GM21367 (cell line): ENCODE measurements at regions not wholly inside any gene's neighbourhood (a gene's known extent, or its start where the extent isn't known, plus 50 kb on each side); places are given as distances from the start of the nearest gene placed in this dataset.

Experiments
- ATAC-seq: cut with Tn5 transposase; IDR thresholded peaks from one replicate; pipeline ENCODE4 v1.9.1; 2021; ENCODE audit not compliant: unreplicated experiment

GRCh38 chr11:32262367-32262766 is 171.5 kb downstream of the RCN1 start:
- ATAC-seq = no peak

DNA sequence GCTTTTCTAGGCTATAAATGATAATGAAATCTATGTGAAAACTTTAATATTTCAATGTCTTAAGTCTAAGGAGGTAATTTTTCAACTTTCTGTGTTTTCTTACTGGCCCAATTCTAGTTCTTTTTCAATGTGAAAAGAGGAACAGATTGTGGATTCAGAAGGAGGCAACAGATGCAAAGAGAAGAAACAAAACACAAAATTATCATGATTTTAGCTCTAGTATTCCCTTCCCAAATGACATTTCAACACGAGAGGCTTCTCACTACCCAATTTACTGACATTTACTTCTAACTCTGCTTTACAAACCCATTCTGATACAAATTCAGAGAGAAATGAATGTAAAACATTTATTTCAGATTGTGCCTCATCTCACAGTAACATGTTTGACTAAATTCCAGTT is 169.4 kb downstream of the WT1 start:
- ATAC-seq = no peak

GRCh38 chr11:32266601-32267000 is 168.7 kb downstream of the WT1 start:
- ATAC-seq = no peak

GRCh38 chr11:32267679-32268187 is 167.6 kb downstream of the WT1 start:
- no peak for ATAC-seq

DNA sequence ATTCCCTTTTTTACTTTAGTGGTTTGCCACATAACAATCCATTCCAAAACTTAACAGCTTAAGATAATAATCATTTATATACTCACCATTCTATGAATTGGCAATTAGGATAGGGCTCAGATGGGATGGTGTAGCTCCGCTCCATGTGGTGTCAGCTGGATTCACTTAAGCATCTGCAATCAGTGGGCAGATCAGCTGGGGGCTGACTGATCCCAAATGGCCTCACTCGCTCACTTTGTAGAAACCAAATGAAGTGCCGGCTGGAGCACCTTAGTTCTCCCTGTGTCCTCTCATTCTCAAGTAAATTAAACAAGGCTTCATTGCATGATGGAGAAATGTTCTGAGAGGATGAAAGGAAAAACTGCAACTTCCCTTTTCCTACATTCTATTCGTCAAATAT is 161.4 kb downstream of the WT1 start:
- no peak for ATAC-seq

DNA sequence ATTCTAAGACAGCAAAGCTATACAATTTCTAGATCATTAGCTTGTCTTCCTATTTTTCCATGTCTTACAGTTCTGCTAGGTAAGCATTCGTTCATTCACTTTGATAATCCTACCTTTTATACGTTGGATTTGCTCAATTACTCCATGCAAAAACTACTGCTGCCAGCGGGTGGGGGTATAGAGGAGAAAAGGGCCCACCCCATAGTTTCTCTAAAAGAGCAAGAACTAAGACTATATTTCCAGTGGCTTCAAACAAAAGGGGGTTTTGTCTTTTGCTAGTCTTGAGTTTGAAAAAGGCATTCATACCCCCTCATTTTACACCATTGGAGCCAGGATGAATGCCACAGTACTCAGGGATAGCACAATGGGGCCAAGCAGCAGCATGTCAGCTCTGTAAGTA is 155.7 kb downstream of the WT1 start:
- ATAC-seq = no peak

DNA sequence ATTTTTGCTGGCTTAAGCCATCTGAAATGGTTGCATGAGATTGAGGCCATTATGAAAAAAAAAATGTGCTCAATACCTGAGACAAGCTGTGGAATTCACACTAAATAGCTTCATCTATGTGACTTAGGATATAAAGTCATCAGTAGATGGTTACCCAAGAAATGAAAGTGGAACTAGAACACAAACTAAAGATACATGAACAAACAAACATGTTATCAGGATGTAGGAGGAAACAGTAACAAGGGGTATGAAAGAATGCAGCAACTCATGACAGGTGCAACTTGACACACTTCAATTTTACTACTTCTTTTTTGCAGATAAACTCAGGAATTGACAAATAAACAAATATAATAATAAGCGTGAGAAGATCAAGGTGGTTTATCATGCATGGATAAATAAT is 155.0 kb downstream of the WT1 start:
- no peak for ATAC-seq

GRCh38 chr11:32288276-32288675 is 147.1 kb downstream of the WT1 start:
- ATAC-seq = no peak

DNA sequence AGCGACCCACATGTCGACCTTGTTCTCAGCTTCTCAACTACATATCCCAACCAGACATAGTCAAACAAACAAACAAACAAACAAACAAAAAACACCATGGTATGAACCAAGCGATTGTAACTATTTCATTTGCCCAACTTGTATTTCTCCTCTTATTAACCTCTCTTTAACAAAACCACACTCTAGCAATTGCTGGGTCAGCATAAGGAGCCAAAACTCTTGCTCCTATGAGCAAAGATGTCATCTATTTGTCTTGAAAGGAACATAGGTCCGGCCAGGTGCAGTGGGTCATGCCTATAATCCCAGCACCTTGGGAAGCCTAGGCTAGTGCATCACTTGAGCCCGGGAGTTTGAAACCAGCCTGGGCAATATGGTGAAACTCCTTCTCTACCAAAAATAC is 145.6 kb downstream of the WT1 start:
- no peak for ATAC-seq

DNA sequence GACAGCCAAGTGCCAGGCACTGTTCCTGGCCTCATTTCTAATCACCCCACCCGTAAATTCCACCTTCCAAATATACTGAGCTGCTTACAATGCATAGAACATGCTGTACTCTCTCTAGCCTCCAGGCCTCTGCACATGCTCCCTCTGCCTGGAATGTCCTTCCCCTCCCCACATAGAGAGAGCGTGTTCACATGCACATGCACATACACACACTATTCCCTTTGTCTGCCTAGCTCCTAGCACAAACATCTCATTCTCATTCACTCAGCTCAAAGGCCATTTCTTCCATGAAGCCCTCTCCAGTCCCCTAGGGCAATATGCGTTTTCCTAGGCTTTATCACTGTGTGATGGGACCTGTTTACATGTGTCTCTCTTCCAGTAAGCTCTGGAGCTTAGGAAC is 144.6 kb downstream of the WT1 start:
- ATAC-seq = no peak

GRCh38 chr11:32297611-32298011 is 137.7 kb downstream of the WT1 start:
- no peak for ATAC-seq

- no peak for ATAC-seq
These were observed 132.5 kb downstream of the WT1 start for GRCh38 chr11:32302826-32303225.

DNA sequence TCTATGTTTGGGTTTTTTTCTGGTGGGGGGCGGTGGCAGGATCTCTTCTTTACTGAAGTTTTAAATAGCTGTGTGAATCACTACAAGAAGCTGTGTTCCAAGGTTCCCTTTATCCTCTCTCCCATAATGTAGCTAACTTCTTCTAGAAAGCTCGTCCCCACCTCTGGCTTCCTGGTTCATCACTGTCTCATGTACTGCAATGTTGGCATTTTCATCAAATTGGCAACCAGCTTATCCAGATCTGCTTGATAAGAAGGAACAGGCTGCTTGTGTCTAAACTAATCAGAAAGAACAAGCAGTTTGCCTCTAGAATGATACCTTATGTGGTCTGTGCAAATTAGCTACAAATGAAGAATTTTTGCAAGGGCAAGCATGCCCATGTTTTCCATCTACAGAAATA is 130.8 kb downstream of the WT1 start:
- no peak for ATAC-seq

- ATAC-seq = no peak
These were observed 129.9 kb downstream of the WT1 start for GRCh38 chr11:32305460-32305859.

- ATAC-seq = no peak
These were observed 127.9 kb downstream of the WT1 start for GRCh38 chr11:32307471-32307870.

DNA sequence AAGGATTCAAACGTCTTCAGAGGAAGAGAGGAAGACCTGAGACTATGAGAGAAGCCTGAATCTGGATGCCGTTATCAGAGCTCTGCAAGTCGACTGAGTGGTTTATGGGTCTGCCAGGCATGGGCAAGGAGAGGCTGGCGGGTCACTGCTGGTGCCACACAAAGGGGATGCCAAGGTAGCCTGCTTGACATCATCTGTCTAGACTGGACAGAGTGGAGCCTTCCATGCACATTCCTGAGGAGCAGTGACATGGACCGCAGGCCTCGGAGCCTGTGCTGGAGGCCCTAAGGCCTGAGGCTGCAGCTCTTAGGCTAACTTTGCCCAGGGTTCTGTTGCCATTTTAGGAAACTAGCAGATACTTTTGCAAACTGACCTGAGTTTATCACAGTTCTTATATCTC is 127.4 kb downstream of the WT1 start:
- no peak for ATAC-seq

GRCh38 chr11:32309530-32310213 is 125.7 kb downstream of the WT1 start:
- ATAC-seq = no peak

- ATAC-seq = no peak
These were observed 125.1 kb downstream of the WT1 start for GRCh38 chr11:32310214-32310601.

DNA sequence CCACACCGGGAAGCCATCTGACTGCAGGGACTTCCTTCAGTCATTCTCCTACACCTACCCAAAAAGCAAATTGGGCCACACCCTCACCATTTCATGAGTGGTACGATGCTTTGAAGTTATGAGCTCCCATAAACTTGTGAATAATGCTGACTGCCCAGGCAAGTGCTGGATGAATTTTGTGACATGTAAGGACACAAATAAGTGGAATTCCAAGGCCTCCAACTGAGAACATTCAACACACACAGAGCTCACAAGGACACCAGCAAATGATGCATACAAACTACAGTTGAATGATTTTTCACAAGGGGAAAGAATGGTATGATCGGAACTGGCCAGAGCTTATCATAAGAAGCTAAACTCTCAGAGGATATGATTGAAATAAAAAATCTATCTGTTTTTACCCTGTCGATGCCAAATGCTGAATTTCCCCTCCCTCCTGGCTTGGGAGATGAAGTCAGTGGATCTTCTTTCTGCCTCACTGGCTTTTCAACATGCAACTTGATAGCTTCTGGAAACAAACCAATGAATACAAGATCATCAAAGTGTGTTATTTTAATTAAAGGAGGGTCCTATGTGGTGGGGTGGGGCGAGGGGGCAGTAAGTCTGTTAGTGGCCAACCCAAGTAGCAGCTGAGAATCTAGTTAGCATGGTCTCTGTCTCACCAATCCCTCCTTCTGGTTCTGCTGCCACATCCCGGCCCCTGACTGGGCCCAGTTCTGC is 123.8 kb downstream of the WT1 start:
- ATAC-seq = no peak

- no peak for ATAC-seq
These were observed 123.0 kb downstream of the WT1 start for GRCh38 chr11:32312206-32312817.

GRCh38 chr11:32312865-32313403 is 122.4 kb downstream of the WT1 start:
- peak; percentile 53 for ATAC-seq

GRCh38 chr11:32313477-32313876 is 121.9 kb downstream of the WT1 start:
- ATAC-seq = no peak
